Heart right ventricle (tissue), 16 donors: ENCODE measurements at regions not wholly inside any gene's neighbourhood (a gene's known extent, or its start where the extent isn't known, plus 50 kb on each side); places are given as distances from the start of the nearest gene placed in this dataset.

Source experiments
- ATAC-seq, 8 donors: fragments of 200-7000 bp; cut with Tn5 transposase; one replicate each; pipeline ENCODE4 v1.9.1; 2020; ENCODE audit warnings: mild to moderate bottlenecking in 8 of 8, moderate library complexity in 8 of 8, moderate number of reproducible peaks in 1 of 8
- DNase-seq, 2 donors: peaks; one replicate each; pipeline ENCODE4 v3.0.0-alpha.2; 2020
- H3K27ac ChIP-seq, 10 donors: fragments of 200-600 bp; sonication (generic) in 2 of 10; one replicate each; pipeline versions ENCODE4 v1.5.0 to v1.8.0; 2020 to 2022; ENCODE audit warnings: mild to moderate bottlenecking in 3 of 10
- H3K27me3 ChIP-seq, 7 donors: fragments of 200-600 bp; one replicate each; pipeline ENCODE4 v1.8.0; 2021 to 2022; ENCODE audit warnings: mild to moderate bottlenecking in 2 of 7
- H3K36me3 ChIP-seq, 9 donors: fragments of 200-600 bp; sonication (generic) in 1 of 9; one replicate each; pipeline versions ENCODE4 v1.5.0 to v1.8.0; 2020 to 2022; ENCODE audit warnings: mild to moderate bottlenecking in 2 of 9
- H3K4me1 ChIP-seq, 9 donors: fragments of 200-600 bp; sonication (generic) in 1 of 9; one replicate each; pipeline versions ENCODE4 v1.5.0 to v1.8.0; 2020 to 2022; ENCODE audit warnings: mild to moderate bottlenecking in 4 of 9
- H3K4me3 ChIP-seq, 10 donors: fragments of 200-600 bp; sonication (generic) in 2 of 10; one replicate each; pipeline versions ENCODE4 v1.5.0 to v1.8.0; 2020 to 2022; ENCODE audit warnings: mild to moderate bottlenecking in 7 of 10, moderate library complexity in 2 of 10
- H3K9me3 ChIP-seq, 11 donors: fragments of 200-600 bp in 10 of 11; sonication (generic) in 2 of 11; one replicate each; pipeline versions ENCODE4 v1.5.0 to v1.8.0; 2013 to 2022; ENCODE audit warnings: mild to moderate bottlenecking in 2 of 11, control low read depth in 1 of 11, moderate library complexity in 1 of 11
- CTCF ChIP-seq, 9 donors: fragments of 200-600 bp; sonication (generic) in 2 of 9; IDR thresholded peaks; one replicate each; pipeline versions ENCODE4 v1.5.0 to v1.8.0; 2021 to 2022; ENCODE audit warnings: antibody characterized with exemption in 9 of 9, mild to moderate bottlenecking in 5 of 9, moderate library complexity in 1 of 9
- WGBS, 2 donors: extraction: QIAGEN DNeasy Blood & Tissue Kit; methylation state at CpG; one replicate each; pipeline ENCODE4 v1.1.7; 2013; ENCODE audit warnings: inconsistent platforms in 1 of 2; 5-methylcytosine and 5-hydroxymethylcytosine counted together
- intact Hi-C, 10 donors: fragments of 100-400 bp; cut with DNase I; formaldehyde crosslinking; loops; one replicate each; pipeline versions ENCODE4 v1.11.1 to v1.14.2; 2022
- donor health status: Arrhythmogenic right ventricular cardiomyopathy.
- donor health status: ischemic (EF 13 %, LVEDD 7.1; RV severe dilation, severe dysfunction).
- donor health status: healthy with polysubstance abuse.
- donor health status: DM: no; HTN: yes; CAD: no.
- donor health status: DM: no; HTN: no; CAD: no.
- donor health status: ischemic (EF 25% LVEDD 6.9; RV normal size, moderate dysfunction).
- donor health status: ischemic (EF 25% LVEDD 5.7; RV mildly dilated, moderate dysfunction).
- donor health status: healthy.
- donor health status: DM: yes; HTN: yes; CAD: no.
- donor health status: Ischemic cardiomyopathy.
- donor health status: ischemic (EF 35%, LVEDD 5.7; RV mildly dilated, moderate dysfunction).
- donor health status: nonischemic (EF 11% LVEDD 7.7; RV severe dilation, severe dysfunction).
- donor health status: DM: yes; HTN: yes; CAD: no.
- donor health status: PGD.
- donor health status: ischemic (EF 29% LVEDD 5.4; RV normal size, mild dysfunction).
- donor health status: nonischemic (EF 23%, LVEDD 6.1; RV moderate dilation, normal function).

GRCh38 chr2:129431881-129432280 is 547.6 kb upstream of the RAB6C start:
- intact Hi-C loops: no loop called here
- H3K4me1 ChIP-seq: no peaks in the 10 kb centered on the region
- H3K36me3 ChIP-seq: no peaks in the 10 kb centered on the region
- ATAC-seq (peak in 2 of 8 donors; percentile 27 to 41), DNase-seq (no peak)
- H3K27ac ChIP-seq: no peak overlapping the region
- TF ChIP-seq CTCF (IDR thresholded peaks at IDR 0.05): no peak
- 72 to 87% methylated on average over 7 of the region's 7 CpGs for WGBS, 2 donors
- H3K4me3 ChIP-seq: no peak overlapping the region
- H3K9me3 ChIP-seq: no peaks in the 10 kb centered on the region
- peaks cover 0 to 24% (median 0%) of the 10 kb centered on the region in 7 donors for H3K27me3 ChIP-seq

GRCh38 chr2:129436809-129437208 is 542.7 kb upstream of the RAB6C start:
- H3K9me3 ChIP-seq: no peaks in the 10 kb centered on the region
- ATAC-seq (no peak), DNase-seq (no peak)
- no peaks in the 10 kb centered on the region for H3K36me3 ChIP-seq
- no peak overlapping the region for H3K27ac ChIP-seq
- TF ChIP-seq CTCF (IDR thresholded peaks at IDR 0.05): no peak
- intact Hi-C loops: no loop called here
- WGBS, 2 donors: 68 to 88% methylated on average over 5 of the region's 5 CpGs
- no peak overlapping the region for H3K4me3 ChIP-seq
- H3K4me1 ChIP-seq: no peaks in the 10 kb centered on the region
- H3K27me3 ChIP-seq: peaks cover 0 to 20% (median 0%) of the 10 kb centered on the region in 7 donors

DNA sequence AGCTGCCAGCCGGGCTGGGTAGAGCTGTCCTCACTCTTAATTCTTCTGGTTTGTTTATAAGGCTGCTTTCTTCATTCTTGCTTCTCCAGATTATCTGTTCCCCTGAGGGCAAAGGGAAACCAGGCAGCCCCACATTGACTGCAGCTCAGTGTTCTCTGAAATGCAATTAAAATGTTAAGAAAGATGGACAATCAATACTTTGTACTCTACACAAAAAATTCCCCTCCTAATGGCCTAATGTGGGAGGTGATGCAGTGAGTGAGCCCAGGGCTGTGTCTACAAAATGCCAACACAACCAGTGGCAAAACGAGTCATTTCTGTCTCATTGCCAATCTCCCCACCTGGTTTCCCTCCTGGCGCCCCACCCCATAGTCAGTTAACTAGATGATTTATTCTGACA is 541.7 kb upstream of the RAB6C start:
- Histone ChIP-seq H3K36me3 (no peaks in the 10 kb centered on the region), H3K27me3 (peaks cover 0 to 29% (median 0%) of the 10 kb centered on the region in 7 donors), H3K4me1 (no peaks in the 10 kb centered on the region), H3K27ac (no peak overlapping the region), H3K9me3 (no peaks in the 10 kb centered on the region), H3K4me3 (no peak overlapping the region)
- ATAC-seq (no peak), DNase-seq (no peak)
- WGBS, 2 donors: 65 to 69% methylated on average over 3 of the region's 3 CpGs
- no peak for TF ChIP-seq CTCF (IDR thresholded peaks at IDR 0.05)
- intact Hi-C loops: no loop called here

DNA sequence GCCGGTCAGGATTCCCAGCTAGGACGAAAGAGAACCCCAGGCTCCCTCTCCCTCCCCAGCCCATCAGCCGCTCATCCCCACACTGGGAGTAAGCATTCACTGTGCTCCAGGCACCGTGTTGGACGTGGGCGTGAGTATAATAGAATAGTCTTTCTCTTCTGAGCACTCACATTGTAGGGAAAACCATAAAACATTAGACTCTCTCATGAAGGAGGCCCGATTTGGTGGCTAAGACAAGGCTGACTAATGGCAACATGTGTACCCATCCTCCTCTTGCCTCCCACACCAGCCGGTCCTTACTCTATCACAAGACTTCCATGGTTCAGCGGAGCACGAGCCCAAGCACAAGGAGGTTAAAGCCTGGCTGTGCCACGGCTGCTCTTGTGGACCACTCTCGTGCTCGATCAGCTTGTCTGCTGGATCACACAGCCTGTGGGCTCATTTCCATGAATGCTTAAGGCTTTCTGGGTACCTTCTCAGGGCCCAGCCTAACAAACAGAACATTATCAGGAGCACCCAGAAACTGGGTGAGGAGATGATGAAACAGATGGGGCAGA is 540.9 kb upstream of the RAB6C start:
- DNase-seq (no peak), ATAC-seq (no peak)
- Histone ChIP-seq H3K9me3 (no peaks in the 10 kb centered on the region), H3K27ac (no peak overlapping the region), H3K4me1 (no peaks in the 10 kb centered on the region), H3K27me3 (peaks cover 0 to 29% (median 0%) of the 10 kb centered on the region in 7 donors), H3K4me3 (no peak overlapping the region), H3K36me3 (no peaks in the 10 kb centered on the region)
- 81 to 88% methylated on average over 13 of the region's 13 CpGs for WGBS, 2 donors
- intact Hi-C loops: no loop called here
- TF ChIP-seq CTCF (IDR thresholded peaks at IDR 0.05): no peak
